HFF-Myc (cell line): ENCODE measurements at regions not wholly inside any gene's neighbourhood (a gene's known extent, or its start where the extent isn't known, plus 50 kb on each side); places are given as distances from the start of the nearest gene placed in this dataset.

ENCODE experiments used
- DNase-seq: peaks from one replicate; pipeline ENCODE4 v3.0.0-alpha.2; 2011; ENCODE audit warnings: low read depth; ENCODE audit errors: extremely low read depth
- H3K4me3 ChIP-seq: replicated peaks from 2 replicates; pipeline ENCODE4 v1.5.1; 2011; ENCODE audit warnings: low read depth, mild to moderate bottlenecking, control low read depth, low read length
- TF ChIP-seq, protein P1 (sequence below): IDR thresholded peaks from 2 replicates; pipeline ENCODE4 v1.5.1; 2012; ENCODE audit warnings: mild to moderate bottlenecking, low read depth, low read length, control low read depth; ENCODE audit errors: missing control alignments

DNA sequence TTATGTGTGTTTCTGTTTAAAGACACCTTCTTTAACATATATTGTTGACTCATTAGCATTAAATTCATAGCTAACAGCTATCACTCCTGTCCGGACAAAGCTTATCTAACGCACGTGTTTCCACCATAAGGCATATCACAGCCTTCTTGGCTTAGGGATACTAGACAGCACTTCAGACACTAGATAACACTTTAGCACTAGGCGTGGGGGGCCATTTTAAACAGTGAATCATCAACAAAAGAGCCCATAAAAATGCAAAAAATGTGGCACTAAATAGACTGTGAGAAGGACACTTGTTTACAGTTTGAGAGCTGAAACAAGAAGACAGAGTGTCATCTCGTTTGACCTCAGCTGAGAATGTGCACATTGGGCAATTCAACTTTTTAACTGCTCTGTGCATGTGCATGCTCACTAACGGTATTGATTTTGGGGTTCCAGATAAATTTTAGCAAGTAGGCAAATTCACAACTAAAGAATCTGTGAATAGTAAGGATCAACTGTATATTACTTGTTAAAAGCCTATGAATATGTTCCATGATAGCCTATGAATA is 58.9 kb upstream of the RAI2 start:
- no peak for DNase-seq
- TF ChIP-seq, protein P1, sequence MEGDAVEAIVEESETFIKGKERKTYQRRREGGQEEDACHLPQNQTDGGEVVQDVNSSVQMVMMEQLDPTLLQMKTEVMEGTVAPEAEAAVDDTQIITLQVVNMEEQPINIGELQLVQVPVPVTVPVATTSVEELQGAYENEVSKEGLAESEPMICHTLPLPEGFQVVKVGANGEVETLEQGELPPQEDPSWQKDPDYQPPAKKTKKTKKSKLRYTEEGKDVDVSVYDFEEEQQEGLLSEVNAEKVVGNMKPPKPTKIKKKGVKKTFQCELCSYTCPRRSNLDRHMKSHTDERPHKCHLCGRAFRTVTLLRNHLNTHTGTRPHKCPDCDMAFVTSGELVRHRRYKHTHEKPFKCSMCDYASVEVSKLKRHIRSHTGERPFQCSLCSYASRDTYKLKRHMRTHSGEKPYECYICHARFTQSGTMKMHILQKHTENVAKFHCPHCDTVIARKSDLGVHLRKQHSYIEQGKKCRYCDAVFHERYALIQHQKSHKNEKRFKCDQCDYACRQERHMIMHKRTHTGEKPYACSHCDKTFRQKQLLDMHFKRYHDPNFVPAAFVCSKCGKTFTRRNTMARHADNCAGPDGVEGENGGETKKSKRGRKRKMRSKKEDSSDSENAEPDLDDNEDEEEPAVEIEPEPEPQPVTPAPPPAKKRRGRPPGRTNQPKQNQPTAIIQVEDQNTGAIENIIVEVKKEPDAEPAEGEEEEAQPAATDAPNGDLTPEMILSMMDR, result no peak
- no peak overlapping the region for H3K4me3 ChIP-seq

DNA sequence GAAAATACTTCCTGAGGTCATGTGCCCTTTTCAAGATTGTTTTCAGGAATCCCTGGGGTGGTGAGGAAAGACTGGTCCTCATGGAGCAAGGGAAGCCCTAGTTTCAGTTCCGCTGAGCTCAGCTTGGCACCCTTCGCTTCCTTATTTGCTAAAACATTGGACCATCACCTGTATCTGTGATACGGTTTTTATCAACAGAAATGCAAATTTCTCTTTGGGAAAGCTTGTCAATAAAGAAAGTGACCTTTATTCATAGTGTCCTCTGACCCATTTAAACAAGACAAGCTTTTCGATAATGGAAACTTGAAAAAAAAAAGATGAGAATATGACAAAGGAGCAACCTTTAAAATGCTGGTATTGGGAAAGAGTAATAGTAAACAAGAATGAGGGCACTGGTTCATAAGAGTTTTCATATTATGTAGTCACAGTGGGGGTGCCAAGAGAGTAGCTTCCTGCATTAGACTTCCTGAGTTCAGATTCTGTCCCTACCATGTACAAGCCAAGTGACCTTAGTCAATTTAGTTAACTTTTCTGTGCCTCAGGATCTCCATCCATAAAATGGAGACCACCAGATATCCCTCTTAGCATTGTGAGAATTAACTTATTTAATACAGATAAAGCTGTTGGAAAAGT is 57.0 kb upstream of the RAI2 start:
- TF ChIP-seq, protein P1, result no peak
- no peak for DNase-seq
- no peak overlapping the region for H3K4me3 ChIP-seq

DNA sequence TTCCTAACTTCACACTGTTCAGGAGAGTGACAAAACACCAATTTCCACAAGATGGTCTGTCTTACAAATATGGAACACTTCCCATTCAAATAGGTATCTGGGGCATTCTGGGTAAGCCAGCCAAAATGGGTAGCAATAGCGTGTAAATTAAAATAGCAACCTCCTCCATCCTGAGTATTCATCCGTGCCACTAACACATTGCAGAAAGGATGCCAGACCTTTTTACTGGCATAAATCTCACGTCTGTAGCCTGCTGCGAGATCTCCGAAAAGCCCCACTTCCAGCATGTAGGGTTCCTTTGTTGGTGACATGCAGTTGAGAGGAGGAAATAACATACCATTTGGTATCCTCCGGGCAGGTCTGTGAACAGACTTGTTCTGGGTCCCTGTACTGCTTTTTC is 52.7 kb upstream of the RAI2 start:
- TF ChIP-seq, protein P1, result no peak
- no peak overlapping the region for H3K4me3 ChIP-seq
- no peak for DNase-seq
